ENCODE measurements at regions not wholly inside any gene's neighbourhood (a gene's known extent, or its start where the extent isn't known, plus 50 kb on each side); places are given as distances from the start of the nearest gene placed in this dataset.

DNA sequence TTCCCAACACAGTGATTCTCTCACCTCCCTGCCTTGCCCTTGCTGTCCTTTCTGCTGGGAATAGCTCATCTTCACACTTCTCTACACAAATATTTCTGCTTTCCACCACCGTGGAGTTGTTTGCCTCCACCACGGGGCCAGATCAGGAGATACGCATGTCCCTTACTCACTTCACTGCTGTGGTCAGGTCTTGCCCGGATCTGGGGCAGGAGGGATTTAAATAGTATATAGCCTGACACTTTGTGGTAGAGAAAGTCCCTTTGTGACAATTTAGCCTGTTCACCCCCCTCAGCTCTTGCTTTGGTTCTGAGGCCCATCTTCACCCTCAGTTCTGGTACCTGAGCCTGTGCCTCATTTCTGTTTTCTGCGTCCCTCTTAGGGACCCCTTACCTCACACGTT lies 92.6 kb upstream of the PREP start:
- H3K27me3 Mint-ChIP-seq (ENCODE audit: insufficient read depth, low read depth, poor library complexity), result no peaks in the 10 kb centered on the region
- Histone ChIP-seq H3K9me2 (ENCODE audit: insufficient read depth) (peaks cover 10% of the 10 kb centered on the region; the same call in 1 of the 2 replicates), H3K27ac (ENCODE audit: low read depth) (no peak overlapping the region), H3K27me3 (ENCODE audit: insufficient read depth) (no peaks in the 10 kb centered on the region), H3K4me1 (ENCODE audit: insufficient read depth) (no peaks in the 10 kb centered on the region; the same call in 1 of the 2 replicates), H3F3A (replicated peaks; ENCODE audit: low read depth) (no peaks in the 10 kb centered on the region), H2AFZ (no peak overlapping the region), H4K20me1 (replicated peaks; ENCODE audit: insufficient read depth) (no peaks in the 10 kb centered on the region), H3K4me3 (no peak overlapping the region), H3K79me2 (replicated peaks; ENCODE audit: insufficient read depth) (no peaks in the 10 kb centered on the region), H3K36me3 (ENCODE audit: insufficient read depth) (no peaks in the 10 kb centered on the region), H3K4me2 (no peak overlapping the region)
- H3K36me3 Mint-ChIP-seq (ENCODE audit: low read depth), result no peaks in the 10 kb centered on the region
- H3K27ac Mint-ChIP-seq, result no peak overlapping the region
- no peaks in the 10 kb centered on the region for H3K9me3 Mint-ChIP-seq
- DNase-seq (ENCODE audit: low spot score) (no peak), ATAC-seq (no peak)
- no peaks in the 10 kb centered on the region for H3K4me1 Mint-ChIP-seq
- H3K4me3 Mint-ChIP-seq, result no peak overlapping the region
- TF ChIP-seq POLR2AphosphoS5 (IDR thresholded peaks at IDR 0.05; ENCODE audit: low read depth), result no peak
- TF ChIP-seq ZNF114 (CRISPR knock-in tag; IDR thresholded peaks at IDR 0.05), result no peak
- TF ChIP-seq JUNB (IDR thresholded peaks at IDR 0.05; ENCODE audit: unreplicated experiment), result no peak
- TF ChIP-seq, protein P1, sequence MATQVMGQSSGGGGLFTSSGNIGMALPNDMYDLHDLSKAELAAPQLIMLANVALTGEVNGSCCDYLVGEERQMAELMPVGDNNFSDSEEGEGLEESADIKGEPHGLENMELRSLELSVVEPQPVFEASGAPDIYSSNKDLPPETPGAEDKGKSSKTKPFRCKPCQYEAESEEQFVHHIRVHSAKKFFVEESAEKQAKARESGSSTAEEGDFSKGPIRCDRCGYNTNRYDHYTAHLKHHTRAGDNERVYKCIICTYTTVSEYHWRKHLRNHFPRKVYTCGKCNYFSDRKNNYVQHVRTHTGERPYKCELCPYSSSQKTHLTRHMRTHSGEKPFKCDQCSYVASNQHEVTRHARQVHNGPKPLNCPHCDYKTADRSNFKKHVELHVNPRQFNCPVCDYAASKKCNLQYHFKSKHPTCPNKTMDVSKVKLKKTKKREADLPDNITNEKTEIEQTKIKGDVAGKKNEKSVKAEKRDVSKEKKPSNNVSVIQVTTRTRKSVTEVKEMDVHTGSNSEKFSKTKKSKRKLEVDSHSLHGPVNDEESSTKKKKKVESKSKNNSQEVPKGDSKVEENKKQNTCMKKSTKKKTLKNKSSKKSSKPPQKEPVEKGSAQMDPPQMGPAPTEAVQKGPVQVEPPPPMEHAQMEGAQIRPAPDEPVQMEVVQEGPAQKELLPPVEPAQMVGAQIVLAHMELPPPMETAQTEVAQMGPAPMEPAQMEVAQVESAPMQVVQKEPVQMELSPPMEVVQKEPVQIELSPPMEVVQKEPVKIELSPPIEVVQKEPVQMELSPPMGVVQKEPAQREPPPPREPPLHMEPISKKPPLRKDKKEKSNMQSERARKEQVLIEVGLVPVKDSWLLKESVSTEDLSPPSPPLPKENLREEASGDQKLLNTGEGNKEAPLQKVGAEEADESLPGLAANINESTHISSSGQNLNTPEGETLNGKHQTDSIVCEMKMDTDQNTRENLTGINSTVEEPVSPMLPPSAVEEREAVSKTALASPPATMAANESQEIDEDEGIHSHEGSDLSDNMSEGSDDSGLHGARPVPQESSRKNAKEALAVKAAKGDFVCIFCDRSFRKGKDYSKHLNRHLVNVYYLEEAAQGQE (IDR thresholded peaks at IDR 0.05; ENCODE audit: unreplicated experiment), result no peak
- no peak for TF ChIP-seq CREB1 (CRISPR knock-in tag; IDR thresholded peaks at IDR 0.05; ENCODE audit: low read depth)
- TF ChIP-seq, protein P2, sequence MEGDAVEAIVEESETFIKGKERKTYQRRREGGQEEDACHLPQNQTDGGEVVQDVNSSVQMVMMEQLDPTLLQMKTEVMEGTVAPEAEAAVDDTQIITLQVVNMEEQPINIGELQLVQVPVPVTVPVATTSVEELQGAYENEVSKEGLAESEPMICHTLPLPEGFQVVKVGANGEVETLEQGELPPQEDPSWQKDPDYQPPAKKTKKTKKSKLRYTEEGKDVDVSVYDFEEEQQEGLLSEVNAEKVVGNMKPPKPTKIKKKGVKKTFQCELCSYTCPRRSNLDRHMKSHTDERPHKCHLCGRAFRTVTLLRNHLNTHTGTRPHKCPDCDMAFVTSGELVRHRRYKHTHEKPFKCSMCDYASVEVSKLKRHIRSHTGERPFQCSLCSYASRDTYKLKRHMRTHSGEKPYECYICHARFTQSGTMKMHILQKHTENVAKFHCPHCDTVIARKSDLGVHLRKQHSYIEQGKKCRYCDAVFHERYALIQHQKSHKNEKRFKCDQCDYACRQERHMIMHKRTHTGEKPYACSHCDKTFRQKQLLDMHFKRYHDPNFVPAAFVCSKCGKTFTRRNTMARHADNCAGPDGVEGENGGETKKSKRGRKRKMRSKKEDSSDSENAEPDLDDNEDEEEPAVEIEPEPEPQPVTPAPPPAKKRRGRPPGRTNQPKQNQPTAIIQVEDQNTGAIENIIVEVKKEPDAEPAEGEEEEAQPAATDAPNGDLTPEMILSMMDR (conservative IDR thresholded peaks at IDR 0.05; ENCODE audit: low read depth in 2 of 2), result no peak
- no peak for TF ChIP-seq STAT1 (IDR thresholded peaks at IDR 0.05; ENCODE audit: unreplicated experiment)
- TF ChIP-seq EZH2 (IDR thresholded peaks at IDR 0.05; ENCODE audit: low read depth, unreplicated experiment), result no peak
- TF ChIP-seq EZH2phosphoT487 (IDR thresholded peaks at IDR 0.05; ENCODE audit: unreplicated experiment), result no peak
- no peak for TF ChIP-seq ZNF331 (CRISPR knock-in tag; IDR thresholded peaks at IDR 0.05; ENCODE audit: low read depth)
- TF ChIP-seq, protein P3, sequence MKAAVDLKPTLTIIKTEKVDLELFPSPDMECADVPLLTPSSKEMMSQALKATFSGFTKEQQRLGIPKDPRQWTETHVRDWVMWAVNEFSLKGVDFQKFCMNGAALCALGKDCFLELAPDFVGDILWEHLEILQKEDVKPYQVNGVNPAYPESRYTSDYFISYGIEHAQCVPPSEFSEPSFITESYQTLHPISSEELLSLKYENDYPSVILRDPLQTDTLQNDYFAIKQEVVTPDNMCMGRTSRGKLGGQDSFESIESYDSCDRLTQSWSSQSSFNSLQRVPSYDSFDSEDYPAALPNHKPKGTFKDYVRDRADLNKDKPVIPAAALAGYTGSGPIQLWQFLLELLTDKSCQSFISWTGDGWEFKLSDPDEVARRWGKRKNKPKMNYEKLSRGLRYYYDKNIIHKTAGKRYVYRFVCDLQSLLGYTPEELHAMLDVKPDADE (IDR thresholded peaks at IDR 0.05), result no peak
- TF ChIP-seq, protein P4, sequence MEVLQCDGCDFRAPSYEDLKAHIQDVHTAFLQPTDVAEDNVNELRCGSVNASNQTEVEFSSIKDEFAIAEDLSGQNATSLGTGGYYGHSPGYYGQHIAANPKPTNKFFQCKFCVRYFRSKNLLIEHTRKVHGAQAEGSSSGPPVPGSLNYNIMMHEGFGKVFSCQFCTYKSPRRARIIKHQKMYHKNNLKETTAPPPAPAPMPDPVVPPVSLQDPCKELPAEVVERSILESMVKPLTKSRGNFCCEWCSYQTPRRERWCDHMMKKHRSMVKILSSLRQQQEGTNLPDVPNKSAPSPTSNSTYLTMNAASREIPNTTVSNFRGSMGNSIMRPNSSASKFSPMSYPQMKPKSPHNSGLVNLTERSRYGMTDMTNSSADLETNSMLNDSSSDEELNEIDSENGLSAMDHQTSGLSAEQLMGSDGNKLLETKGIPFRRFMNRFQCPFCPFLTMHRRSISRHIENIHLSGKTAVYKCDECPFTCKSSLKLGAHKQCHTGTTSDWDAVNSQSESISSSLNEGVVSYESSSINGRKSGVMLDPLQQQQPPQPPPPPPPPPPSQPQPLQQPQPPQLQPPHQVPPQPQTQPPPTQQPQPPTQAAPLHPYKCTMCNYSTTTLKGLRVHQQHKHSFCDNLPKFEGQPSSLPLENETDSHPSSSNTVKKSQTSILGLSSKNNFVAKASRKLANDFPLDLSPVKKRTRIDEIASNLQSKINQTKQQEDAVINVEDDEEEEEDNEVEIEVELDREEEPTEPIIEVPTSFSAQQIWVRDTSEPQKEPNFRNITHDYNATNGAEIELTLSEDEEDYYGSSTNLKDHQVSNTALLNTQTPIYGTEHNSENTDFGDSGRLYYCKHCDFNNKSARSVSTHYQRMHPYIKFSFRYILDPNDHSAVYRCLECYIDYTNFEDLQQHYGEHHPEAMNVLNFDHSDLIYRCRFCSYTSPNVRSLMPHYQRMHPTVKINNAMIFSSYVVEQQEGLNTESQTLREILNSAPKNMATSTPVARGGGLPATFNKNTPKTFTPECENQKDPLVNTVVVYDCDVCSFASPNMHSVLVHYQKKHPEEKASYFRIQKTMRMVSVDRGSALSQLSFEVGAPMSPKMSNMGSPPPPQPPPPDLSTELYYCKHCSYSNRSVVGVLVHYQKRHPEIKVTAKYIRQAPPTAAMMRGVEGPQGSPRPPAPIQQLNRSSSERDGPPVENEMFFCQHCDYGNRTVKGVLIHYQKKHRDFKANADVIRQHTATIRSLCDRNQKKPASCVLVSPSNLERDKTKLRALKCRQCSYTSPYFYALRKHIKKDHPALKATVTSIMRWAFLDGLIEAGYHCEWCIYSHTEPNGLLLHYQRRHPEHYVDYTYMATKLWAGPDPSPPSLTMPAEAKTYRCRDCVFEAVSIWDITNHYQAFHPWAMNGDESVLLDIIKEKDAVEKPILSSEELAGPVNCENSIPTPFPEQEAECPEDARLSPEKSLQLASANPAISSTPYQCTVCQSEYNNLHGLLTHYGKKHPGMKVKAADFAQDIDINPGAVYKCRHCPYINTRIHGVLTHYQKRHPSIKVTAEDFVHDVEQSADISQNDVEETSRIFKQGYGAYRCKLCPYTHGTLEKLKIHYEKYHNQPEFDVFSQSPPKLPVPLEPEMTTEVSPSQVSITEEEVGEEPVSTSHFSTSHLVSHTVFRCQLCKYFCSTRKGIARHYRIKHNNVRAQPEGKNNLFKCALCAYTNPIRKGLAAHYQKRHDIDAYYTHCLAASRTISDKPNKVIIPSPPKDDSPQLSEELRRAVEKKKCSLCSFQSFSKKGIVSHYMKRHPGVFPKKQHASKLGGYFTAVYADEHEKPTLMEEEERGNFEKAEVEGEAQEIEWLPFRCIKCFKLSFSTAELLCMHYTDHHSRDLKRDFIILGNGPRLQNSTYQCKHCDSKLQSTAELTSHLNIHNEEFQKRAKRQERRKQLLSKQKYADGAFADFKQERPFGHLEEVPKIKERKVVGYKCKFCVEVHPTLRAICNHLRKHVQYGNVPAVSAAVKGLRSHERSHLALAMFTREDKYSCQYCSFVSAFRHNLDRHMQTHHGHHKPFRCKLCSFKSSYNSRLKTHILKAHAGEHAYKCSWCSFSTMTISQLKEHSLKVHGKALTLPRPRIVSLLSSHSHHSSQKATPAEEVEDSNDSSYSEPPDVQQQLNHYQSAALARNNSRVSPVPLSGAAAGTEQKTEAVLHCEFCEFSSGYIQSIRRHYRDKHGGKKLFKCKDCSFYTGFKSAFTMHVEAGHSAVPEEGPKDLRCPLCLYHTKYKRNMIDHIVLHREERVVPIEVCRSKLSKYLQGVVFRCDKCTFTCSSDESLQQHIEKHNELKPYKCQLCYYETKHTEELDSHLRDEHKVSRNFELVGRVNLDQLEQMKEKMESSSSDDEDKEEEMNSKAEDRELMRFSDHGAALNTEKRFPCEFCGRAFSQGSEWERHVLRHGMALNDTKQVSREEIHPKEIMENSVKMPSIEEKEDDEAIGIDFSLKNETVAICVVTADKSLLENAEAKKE (CRISPR knock-in tag; IDR thresholded peaks at IDR 0.05), result no peak
- TF ChIP-seq NANOG (IDR thresholded peaks at IDR 0.05; ENCODE audit: borderline replicate concordance), result no peak
